ENCODE measurements at regions not wholly inside any gene's neighbourhood (a gene's known extent, or its start where the extent isn't known, plus 50 kb on each side); places are given as distances from the start of the nearest gene placed in this dataset.

- no peak overlapping the region for H3K4me3 Mint-ChIP-seq
- peaks cover 10% of the 10 kb centered on the region for H3K27me3 Mint-ChIP-seq (ENCODE audit: low read depth)
- no peaks in the 10 kb centered on the region for H3K36me3 Mint-ChIP-seq (ENCODE audit: low read depth)
- no peaks in the 10 kb centered on the region for H3K4me1 Mint-ChIP-seq (ENCODE audit: low read depth)
- H3K27ac Mint-ChIP-seq: no peak overlapping the region
- H3K9me3 Mint-ChIP-seq: peaks cover 3% of the 10 kb centered on the region
- no peak for DNase-seq (ENCODE audit: low spot score)
Measured at GRCh38 chr17:34874478-34874877, 86.8 kb downstream of the CCT6B start.

- peaks cover 12% of the 10 kb centered on the region for H3K27me3 Mint-ChIP-seq (ENCODE audit: low read depth)
Measured at GRCh38 chr17:34872640-34873039, 88.6 kb downstream of the CCT6B start.

DNA sequence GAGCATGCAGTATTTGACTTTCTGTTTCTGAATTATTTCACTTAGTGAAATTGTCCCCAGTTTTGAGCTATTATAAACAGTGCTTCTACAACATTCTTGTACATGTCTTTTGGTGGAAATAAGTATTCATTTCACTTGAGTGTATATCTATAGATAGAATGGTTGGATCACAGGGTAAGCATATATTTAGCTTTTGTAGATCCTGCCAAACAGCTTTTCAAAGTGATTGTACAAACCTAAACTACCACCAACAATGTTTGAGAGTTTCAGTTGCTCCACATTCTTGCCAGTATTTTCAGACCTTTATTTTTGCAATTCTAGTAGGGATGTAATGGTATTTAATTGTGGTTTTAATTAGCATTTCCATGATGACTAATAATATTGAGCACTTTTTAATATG is 91.6 kb downstream of the CCT6B start:
- Mint-ChIP-seq H3K27me3 (ENCODE audit: low read depth) (peaks cover 14% of the 10 kb centered on the region), H3K9me3 (peaks cover 13% of the 10 kb centered on the region), H3K36me3 (ENCODE audit: low read depth) (no peaks in the 10 kb centered on the region), H3K27ac (no peak overlapping the region), H3K4me3 (no peak overlapping the region), H3K4me1 (ENCODE audit: low read depth) (no peaks in the 10 kb centered on the region)
- no peak for DNase-seq (ENCODE audit: low spot score)

More at GRCh38 chr17:34872640-34873039, 88.6 kb downstream of the CCT6B start:
- DNase-seq (ENCODE audit: low spot score): no peak
- Mint-ChIP-seq H3K36me3 (ENCODE audit: low read depth) (no peaks in the 10 kb centered on the region), H3K9me3 (peaks cover 13% of the 10 kb centered on the region), H3K4me1 (ENCODE audit: low read depth) (no peaks in the 10 kb centered on the region), H3K4me3 (no peak overlapping the region), H3K27ac (no peak overlapping the region)

DNA sequence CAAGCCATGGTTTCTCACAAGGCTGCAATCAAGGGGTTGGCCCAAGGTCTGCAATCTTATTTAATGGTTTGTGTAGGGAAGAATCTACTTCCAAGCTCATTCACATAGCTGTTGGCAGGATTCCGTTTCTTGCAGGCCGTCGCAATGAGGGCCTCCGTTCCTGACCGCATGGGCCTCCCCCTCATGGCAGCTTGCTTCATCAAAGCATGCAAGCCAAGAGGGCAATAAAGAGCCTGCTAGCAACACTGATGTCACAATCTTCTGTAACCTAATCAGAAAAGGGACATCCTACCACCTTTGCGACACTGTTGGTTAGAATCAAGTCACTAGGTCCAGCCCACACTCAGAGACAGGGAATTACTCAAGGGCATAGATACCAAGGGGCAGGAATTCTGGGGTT is 95.5 kb downstream of the CCT6B start:
- Mint-ChIP-seq H3K27me3 (ENCODE audit: low read depth) (peaks cover 12% of the 10 kb centered on the region), H3K9me3 (peaks cover 13% of the 10 kb centered on the region), H3K36me3 (ENCODE audit: low read depth) (no peaks in the 10 kb centered on the region)

GRCh38 chr17:34862384-34862783 is 98.9 kb downstream of the CCT6B start:
- Mint-ChIP-seq H3K9me3 (no peaks in the 10 kb centered on the region), H3K36me3 (ENCODE audit: low read depth) (no peaks in the 10 kb centered on the region), H3K4me1 (ENCODE audit: low read depth) (peaks cover 10% of the 10 kb centered on the region), H3K27me3 (ENCODE audit: low read depth) (peaks cover 13% of the 10 kb centered on the region), H3K4me3 (no peak overlapping the region), H3K27ac (no peak overlapping the region)
- DNase-seq (ENCODE audit: low spot score): no peak

More for the DNA sequence above, 95.5 kb downstream of the CCT6B start:
- Mint-ChIP-seq H3K4me3 (no peak overlapping the region), H3K4me1 (ENCODE audit: low read depth) (no peaks in the 10 kb centered on the region), H3K27ac (no peak overlapping the region)
- DNase-seq (ENCODE audit: low spot score): no peak

- no peak for DNase-seq (ENCODE audit: low spot score)
- Mint-ChIP-seq H3K4me3 (no peak overlapping the region), H3K36me3 (ENCODE audit: low read depth) (no peaks in the 10 kb centered on the region), H3K27me3 (ENCODE audit: low read depth) (peaks cover 15% of the 10 kb centered on the region), H3K9me3 (no peaks in the 10 kb centered on the region), H3K27ac (no peak overlapping the region), H3K4me1 (ENCODE audit: low read depth) (peaks cover 10% of the 10 kb centered on the region)
Measured at GRCh38 chr17:34861864-34862263, 99.4 kb downstream of the CCT6B start.

DNA sequence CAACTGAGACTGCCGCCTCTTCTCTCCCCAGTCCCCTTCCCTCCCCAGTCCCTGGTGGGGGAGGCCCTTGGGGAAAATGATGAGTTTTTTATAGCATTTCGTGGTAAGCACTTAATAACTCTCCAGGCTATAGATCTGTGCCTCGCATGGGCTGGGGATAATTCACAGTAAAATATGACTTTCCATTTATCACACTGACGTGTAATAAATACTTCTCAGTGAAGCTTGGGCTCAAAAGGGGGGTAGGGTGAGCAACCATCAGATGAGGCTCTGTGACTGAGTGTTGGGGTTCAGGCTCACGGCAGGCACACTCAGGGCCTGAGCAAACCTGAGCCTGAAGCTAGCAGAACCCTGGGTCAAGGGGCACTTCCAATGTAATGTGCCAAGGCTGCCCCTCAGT is 101.6 kb downstream of the CCT6B start:
- no peaks in the 10 kb centered on the region for H3K36me3 Mint-ChIP-seq (ENCODE audit: low read depth)
- DNase-seq (ENCODE audit: low spot score): peak; percentile 32
- H3K27ac Mint-ChIP-seq: no peak overlapping the region
- H3K4me1 Mint-ChIP-seq (ENCODE audit: low read depth): peaks cover 10% of the 10 kb centered on the region
- no peak overlapping the region for H3K4me3 Mint-ChIP-seq
- H3K27me3 Mint-ChIP-seq (ENCODE audit: low read depth): peaks cover 15% of the 10 kb centered on the region
- H3K9me3 Mint-ChIP-seq: no peaks in the 10 kb centered on the region

GRCh38 chr17:34858591-34859565 is 102.4 kb downstream of the CCT6B start:
- H3K27me3 Mint-ChIP-seq (ENCODE audit: low read depth): peaks cover 15% of the 10 kb centered on the region

DNA sequence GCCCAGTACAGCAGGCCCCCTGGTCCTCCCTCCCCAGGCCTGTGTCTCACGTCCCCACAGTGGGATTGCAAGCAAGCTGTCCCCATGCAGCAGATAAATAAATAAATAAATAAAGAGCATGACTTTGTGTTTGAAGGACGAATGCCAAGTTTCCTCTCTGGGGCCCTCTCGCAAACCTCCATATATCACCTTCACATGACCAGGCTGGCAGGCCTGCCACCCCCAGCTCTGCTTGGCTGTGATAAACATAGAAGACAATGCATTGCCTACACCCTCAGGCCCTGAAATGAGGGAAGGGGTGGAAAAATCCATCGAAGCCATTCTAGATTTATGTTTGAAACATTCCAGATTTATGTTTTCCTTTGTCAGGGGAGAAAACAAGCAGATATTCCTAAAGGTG is 107.3 kb downstream of the CCT6B start:
- Mint-ChIP-seq H3K27ac (no peak overlapping the region), H3K9me3 (no peaks in the 10 kb centered on the region)

More at GRCh38 chr17:34858591-34859565, 102.4 kb downstream of the CCT6B start:
- H3K4me3 Mint-ChIP-seq: no peak overlapping the region
- H3K27ac Mint-ChIP-seq: no peak overlapping the region
- no peak for DNase-seq (ENCODE audit: low spot score)
- H3K9me3 Mint-ChIP-seq: no peaks in the 10 kb centered on the region
- H3K36me3 Mint-ChIP-seq (ENCODE audit: low read depth): no peaks in the 10 kb centered on the region
- H3K4me1 Mint-ChIP-seq (ENCODE audit: low read depth): peaks cover 10% of the 10 kb centered on the region

DNA sequence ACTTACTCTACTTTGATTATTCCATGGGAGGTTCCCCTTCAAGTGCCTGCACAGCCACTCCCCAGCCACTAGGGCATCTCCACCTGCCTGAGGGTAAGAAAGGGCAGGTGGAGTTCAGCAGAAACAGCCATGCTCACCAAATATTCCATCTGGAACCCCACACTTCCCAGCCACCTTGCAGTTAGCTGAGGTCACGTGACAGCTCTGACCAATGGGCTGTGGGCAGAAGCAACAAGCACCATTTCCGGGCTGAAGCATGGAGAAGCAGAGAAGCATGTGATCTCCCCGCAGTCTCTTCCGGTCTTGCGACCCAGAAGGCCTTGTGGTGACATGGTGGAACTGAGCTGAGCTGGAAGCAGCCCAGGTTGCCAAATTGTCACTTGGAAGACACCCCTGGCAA is 108.6 kb downstream of the CCT6B start:
- H3K36me3 Mint-ChIP-seq (ENCODE audit: low read depth): no peaks in the 10 kb centered on the region
- H3K4me1 Mint-ChIP-seq (ENCODE audit: low read depth): no peaks in the 10 kb centered on the region
- H3K4me3 Mint-ChIP-seq: no peak overlapping the region
- no peak overlapping the region for H3K27ac Mint-ChIP-seq
- H3K9me3 Mint-ChIP-seq: no peaks in the 10 kb centered on the region
- H3K27me3 Mint-ChIP-seq (ENCODE audit: low read depth): peaks cover 5% of the 10 kb centered on the region
- DNase-seq (ENCODE audit: low spot score): no peak

More for the DNA sequence above, 107.3 kb downstream of the CCT6B start:
- no peak for DNase-seq (ENCODE audit: low spot score)
- H3K36me3 Mint-ChIP-seq (ENCODE audit: low read depth): no peaks in the 10 kb centered on the region
- H3K4me1 Mint-ChIP-seq (ENCODE audit: low read depth): peaks cover 2% of the 10 kb centered on the region
- H3K27me3 Mint-ChIP-seq (ENCODE audit: low read depth): peaks cover 5% of the 10 kb centered on the region
- no peak overlapping the region for H3K4me3 Mint-ChIP-seq

DNA sequence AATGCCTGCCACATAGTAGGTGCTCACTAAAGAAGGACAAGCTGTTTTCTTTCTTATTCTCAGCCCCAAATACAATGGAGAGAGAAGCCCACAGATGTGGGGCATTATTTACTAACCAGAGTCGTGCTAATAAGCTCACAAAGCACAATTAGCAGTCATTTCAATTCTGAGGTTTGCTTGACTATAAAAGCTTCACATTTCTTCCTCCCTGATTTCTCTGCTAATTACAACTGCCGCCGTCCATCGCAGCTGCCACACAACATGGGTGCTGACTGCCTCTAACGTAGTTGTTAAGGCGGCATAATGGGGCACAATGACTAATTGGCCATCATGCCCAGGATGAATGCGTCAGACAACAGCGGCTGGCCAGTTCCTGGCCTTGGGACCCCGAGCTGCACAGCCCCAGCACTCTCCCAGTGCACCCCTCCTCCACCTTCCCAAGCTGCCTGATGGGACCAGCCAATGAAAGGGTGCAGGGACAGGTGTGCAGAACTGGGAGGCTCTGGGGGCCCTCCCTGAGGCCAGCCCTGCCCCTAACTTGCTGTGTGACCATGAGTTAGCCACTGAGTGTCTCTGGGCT is 109.2 kb downstream of the CCT6B start:
- Mint-ChIP-seq H3K4me3 (no peak overlapping the region), H3K27me3 (ENCODE audit: low read depth) (peaks cover 3% of the 10 kb centered on the region), H3K4me1 (ENCODE audit: low read depth) (no peaks in the 10 kb centered on the region), H3K36me3 (ENCODE audit: low read depth) (no peaks in the 10 kb centered on the region), H3K27ac (no peak overlapping the region), H3K9me3 (no peaks in the 10 kb centered on the region)
- no peak for DNase-seq (ENCODE audit: low spot score)

DNA sequence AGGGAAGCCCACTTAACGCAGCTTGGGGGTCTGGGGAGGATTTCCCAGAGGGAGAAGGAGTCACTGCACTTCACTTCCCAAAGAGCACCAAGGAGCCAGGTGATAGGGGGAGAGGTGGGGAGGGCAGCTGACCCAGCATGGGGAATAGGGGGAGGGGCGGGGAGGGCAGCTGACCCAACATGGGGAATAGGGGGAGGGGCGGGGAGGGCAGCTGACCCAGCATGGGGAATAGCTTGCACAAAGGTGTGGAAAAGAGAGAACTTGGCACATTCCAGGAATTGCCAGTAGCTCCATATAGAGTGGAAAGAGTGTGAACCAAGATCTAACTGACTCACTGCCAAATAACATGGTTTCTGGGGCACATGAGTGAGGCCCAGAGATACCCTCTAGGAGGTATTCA is 110.3 kb downstream of the CCT6B start:
- Mint-ChIP-seq H3K27me3 (ENCODE audit: low read depth) (peaks cover 2% of the 10 kb centered on the region), H3K4me3 (no peak overlapping the region), H3K9me3 (no peaks in the 10 kb centered on the region), H3K27ac (no peak overlapping the region), H3K36me3 (ENCODE audit: low read depth) (no peaks in the 10 kb centered on the region), H3K4me1 (ENCODE audit: low read depth) (no peaks in the 10 kb centered on the region)
- DNase-seq (ENCODE audit: low spot score): no peak

DNA sequence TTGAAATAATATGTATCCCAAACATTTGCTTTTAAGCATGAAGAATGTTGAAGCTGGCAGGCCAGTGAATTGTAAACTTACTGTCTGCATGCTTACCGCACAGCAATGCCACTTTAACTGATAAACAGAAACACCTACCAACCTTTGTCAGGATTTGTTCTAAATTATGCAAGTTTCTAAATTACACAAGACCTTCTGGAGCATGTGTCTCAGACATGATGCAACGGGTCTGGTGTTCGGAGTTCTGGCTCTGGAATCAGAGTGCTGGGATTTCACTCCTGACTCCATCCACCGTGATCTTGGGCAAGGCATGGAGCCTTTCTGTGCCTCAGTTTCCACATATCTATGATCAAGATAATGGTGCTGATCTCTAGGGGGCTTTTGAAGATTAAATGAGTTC is 111.2 kb downstream of the CCT6B start:
- no peak overlapping the region for H3K4me3 Mint-ChIP-seq
- no peak overlapping the region for H3K27ac Mint-ChIP-seq
- H3K36me3 Mint-ChIP-seq (ENCODE audit: low read depth): no peaks in the 10 kb centered on the region
- peaks cover 4% of the 10 kb centered on the region for H3K27me3 Mint-ChIP-seq (ENCODE audit: low read depth)
- DNase-seq (ENCODE audit: low spot score): no peak
- H3K9me3 Mint-ChIP-seq: no peaks in the 10 kb centered on the region
- no peaks in the 10 kb centered on the region for H3K4me1 Mint-ChIP-seq (ENCODE audit: low read depth)

DNA sequence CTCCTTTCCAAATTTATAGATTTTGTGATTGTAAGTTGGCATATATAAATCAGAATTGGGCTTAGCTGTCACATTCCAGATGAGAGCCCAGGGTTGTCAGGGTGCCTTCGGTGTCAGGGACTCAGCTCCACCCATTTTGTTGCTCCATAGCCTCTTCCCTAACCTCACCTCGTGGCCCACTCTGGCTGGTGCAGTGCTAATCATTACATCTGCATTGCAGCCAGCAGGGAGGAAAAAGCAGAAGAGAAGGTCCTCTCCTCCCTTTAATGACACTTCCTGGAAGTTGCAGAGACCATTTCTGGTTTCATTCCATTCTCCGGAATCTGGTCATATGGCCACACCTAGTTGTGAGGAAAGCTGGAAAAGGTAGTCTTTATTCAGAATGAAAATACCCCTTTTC is 113.3 kb downstream of the CCT6B start:
- no peaks in the 10 kb centered on the region for H3K36me3 Mint-ChIP-seq (ENCODE audit: low read depth)
- no peak for DNase-seq (ENCODE audit: low spot score)
- no peak overlapping the region for H3K4me3 Mint-ChIP-seq
- no peaks in the 10 kb centered on the region for H3K9me3 Mint-ChIP-seq
- H3K4me1 Mint-ChIP-seq (ENCODE audit: low read depth): no peaks in the 10 kb centered on the region
- H3K27me3 Mint-ChIP-seq (ENCODE audit: low read depth): peaks cover 2% of the 10 kb centered on the region
- no peak overlapping the region for H3K27ac Mint-ChIP-seq

Data from T-helper 2 cell treated with Interferon-gamma antibody and Interleukin-4, amounts not matched to agents 5 μg/mL and 100 μg/mL, for 36 hours (primary cell).